MM.1S (cell line): ENCODE measurements at regions not wholly inside any gene's neighbourhood (a gene's known extent, or its start where the extent isn't known, plus 50 kb on each side); places are given as distances from the start of the nearest gene placed in this dataset.

Experiments
- CTCF ChIP-seq: fragments of 300-600 bp; sonication (generic); IDR thresholded peaks from 2 replicates; pipeline ENCODE4 v1.5.1; 2016; ENCODE audit warnings: antibody characterized with exemption, low read length, mixed read lengths
- EZH2 ChIP-seq: fragments of 300-600 bp; sonication (generic); optimal IDR thresholded peaks from 2 replicates; pipeline ENCODE3; 2017; ENCODE audit warnings: low read depth, mild to moderate bottlenecking, antibody characterized with exemption, low read length, mixed read lengths
- EZH2phosphoT487 ChIP-seq: fragments of 300-600 bp; sonication (generic); IDR thresholded peaks from 2 replicates; pipeline ENCODE4 v1.6.1; 2018; ENCODE audit warnings: antibody characterized with exemption, low read length

GRCh38 chrX:5490786-5491563 lies 737.7 kb downstream of the NLGN4X start:
- TF ChIP-seq CTCF (no peak), EZH2 (no peak), EZH2phosphoT487 (no peak)
